GM12878 (cell line): ENCODE measurements at regions not wholly inside any gene's neighbourhood (a gene's known extent, or its start where the extent isn't known, plus 50 kb on each side); places are given as distances from the start of the nearest gene placed in this dataset.

Experiments
- ASH2L ChIP-seq: fragments of 300-600, 200-600 bp; sonication (generic); IDR thresholded peaks from 2 replicates; pipeline ENCODE4 v1.6.1; 2017; ENCODE audit warnings: low read depth, mild to moderate bottlenecking, borderline replicate concordance
- BCL3 ChIP-seq: IDR thresholded peaks from 2 replicates; pipeline ENCODE4 v1.6.1; 2011; ENCODE audit warnings: borderline replicate concordance, low read depth, mild to moderate bottlenecking, moderate library complexity, low read length; ENCODE audit not compliant: insufficient read depth, poor library complexity, severe bottlenecking
- IKZF2 ChIP-seq, 2 experiments: fragments of 450-650 bp; IDR thresholded peaks; 2 replicates each; pipeline ENCODE4 v1.6.1; 2017; ENCODE audit warnings: mild to moderate bottlenecking in 2 of 2, moderate library complexity in 2 of 2
- MXI1 ChIP-seq: fragments of 150-350 bp; IDR thresholded peaks from 2 replicates; pipeline ENCODE4 v1.6.1; 2011; ENCODE audit warnings: low read depth, mild to moderate bottlenecking, inconsistent platforms, low read length, improper control_type of control experiment
- TAF1 ChIP-seq: IDR thresholded peaks from 2 replicates; pipeline ENCODE4 v1.6.1; 2011; ENCODE audit warnings: mild to moderate bottlenecking, low read depth, low read length, borderline replicate concordance
- TBL1XR1 ChIP-seq: IDR thresholded peaks from 2 replicates; pipeline ENCODE4 v1.6.1; 2012; ENCODE audit warnings: low read depth, low read length, improper control_type of control experiment
- TF ChIP-seq, protein P1 (sequence below): fragments of 450-650 bp; IDR thresholded peaks from 2 replicates; pipeline ENCODE4 v1.6.1; 2016; ENCODE audit warnings: mild to moderate bottlenecking, moderate library complexity, borderline replicate concordance

DNA sequence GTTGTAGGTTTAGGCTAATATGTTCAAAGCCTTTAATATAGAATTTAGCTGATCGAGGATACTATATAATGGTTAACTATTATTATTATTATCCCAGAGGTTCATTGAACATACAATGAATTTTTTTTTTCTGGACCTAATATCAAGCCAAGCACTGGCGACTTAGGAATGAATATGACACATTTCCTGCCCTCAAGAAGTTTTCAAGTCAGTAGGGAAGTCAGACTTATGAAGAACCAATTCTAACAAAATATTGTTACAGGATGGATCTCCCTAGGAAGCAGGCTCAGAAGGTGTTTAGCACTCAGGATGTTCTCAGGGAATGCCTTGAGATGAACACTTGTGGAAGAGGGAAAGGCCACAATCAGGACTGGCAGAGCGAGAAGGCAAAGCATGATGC is 211.8 kb upstream of the FGGY start (continued):
- TF ChIP-seq IKZF2 (IDR thresholded peaks at IDR 0.05) (no peak), ASH2L (no peak), MXI1 (no peak), BCL3 (no peak), TAF1 (no peak), TBL1XR1 (no peak)
- TF ChIP-seq, protein P1, sequence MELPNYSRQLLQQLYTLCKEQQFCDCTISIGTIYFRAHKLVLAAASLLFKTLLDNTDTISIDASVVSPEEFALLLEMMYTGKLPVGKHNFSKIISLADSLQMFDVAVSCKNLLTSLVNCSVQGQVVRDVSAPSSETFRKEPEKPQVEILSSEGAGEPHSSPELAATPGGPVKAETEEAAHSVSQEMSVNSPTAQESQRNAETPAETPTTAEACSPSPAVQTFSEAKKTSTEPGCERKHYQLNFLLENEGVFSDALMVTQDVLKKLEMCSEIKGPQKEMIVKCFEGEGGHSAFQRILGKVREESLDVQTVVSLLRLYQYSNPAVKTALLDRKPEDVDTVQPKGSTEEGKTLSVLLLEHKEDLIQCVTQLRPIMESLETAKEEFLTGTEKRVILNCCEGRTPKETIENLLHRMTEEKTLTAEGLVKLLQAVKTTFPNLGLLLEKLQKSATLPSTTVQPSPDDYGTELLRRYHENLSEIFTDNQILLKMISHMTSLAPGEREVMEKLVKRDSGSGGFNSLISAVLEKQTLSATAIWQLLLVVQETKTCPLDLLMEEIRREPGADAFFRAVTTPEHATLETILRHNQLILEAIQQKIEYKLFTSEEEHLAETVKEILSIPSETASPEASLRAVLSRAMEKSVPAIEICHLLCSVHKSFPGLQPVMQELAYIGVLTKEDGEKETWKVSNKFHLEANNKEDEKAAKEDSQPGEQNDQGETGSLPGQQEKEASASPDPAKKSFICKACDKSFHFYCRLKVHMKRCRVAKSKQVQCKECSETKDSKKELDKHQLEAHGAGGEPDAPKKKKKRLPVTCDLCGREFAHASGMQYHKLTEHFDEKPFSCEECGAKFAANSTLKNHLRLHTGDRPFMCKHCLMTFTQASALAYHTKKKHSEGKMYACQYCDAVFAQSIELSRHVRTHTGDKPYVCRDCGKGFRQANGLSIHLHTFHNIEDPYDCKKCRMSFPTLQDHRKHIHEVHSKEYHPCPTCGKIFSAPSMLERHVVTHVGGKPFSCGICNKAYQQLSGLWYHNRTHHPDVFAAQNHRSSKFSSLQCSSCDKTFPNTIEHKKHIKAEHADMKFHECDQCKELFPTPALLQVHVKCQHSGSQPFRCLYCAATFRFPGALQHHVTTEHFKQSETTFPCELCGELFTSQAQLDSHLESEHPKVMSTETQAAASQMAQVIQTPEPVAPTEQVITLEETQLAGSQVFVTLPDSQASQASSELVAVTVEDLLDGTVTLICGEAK: no peak
